Cerebellar cortex (tissue), 1 donor: ENCODE measurements at regions not wholly inside any gene's neighbourhood (a gene's known extent, or its start where the extent isn't known, plus 50 kb on each side); places are given as distances from the start of the nearest gene placed in this dataset.
"Not testable (repeated sequence)": the region's sequence is repeated elsewhere in the genome, so short reads cannot be mapped to it uniquely, and the experiment has no call there.

ENCODE experiments used
- DNase-seq: peaks from one replicate; pipeline ENCODE4 v3.0.0-alpha.2; 2015; ENCODE audit warnings: low spot score

DNA sequence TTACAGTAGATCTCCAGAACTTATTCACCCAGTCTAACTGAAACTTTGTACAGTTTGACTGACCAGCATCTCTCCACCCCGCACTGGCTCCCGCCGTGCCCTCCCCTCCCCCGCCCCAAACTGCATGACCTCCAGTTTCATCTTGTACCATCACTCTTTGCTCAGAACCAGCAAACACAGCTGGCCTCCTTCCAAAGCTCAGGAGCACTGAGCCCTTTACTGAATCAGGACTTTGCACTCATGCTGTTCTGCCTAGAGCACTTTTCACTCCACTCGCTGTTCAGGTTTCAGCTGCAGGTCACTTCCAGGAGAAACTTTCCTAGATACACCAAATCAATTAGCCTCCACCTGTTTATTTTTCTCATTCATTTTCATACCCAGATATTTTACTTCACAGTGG, 455.3 kb upstream of the PDE3A start:
- DNase-seq, result no peak

DNA sequence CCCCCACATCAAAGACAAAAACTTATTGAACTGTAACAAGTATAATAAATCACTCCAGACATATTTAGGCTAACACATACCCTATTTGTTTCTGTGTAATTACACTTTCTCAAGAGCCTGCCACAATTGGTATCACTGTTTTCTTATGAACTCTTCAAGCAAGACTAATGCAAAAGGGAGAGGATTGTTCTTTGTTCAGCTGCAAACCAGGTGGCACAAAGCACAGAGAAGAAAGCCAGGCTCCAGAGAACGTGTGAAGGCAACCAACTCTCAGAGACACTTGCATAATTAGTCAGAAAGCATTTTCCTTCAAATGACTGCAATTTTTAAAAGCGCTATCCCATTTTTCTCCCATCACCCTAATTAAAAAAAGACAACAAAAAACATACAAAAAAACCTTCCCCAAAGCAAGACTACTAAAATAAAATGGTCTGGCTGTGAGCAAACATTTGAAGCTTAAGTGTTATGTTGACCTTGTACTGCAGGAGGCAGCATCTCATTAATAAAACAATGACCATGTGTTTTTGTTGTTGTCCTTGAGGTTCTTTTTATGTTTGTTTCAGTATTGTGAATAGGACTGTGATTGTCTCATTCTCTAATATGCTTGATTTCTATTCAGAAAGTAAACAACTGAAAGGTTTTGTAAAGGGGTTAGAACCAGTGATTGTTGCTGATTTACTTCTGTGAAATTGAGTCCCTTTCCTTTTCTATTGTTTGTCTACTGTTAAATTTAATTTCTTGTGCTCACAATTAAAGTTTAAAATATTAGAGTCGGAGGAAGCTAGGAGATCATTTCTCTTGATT, 452.7 kb upstream of the PDE3A start:
- DNase-seq, result peak; percentile 19

DNA sequence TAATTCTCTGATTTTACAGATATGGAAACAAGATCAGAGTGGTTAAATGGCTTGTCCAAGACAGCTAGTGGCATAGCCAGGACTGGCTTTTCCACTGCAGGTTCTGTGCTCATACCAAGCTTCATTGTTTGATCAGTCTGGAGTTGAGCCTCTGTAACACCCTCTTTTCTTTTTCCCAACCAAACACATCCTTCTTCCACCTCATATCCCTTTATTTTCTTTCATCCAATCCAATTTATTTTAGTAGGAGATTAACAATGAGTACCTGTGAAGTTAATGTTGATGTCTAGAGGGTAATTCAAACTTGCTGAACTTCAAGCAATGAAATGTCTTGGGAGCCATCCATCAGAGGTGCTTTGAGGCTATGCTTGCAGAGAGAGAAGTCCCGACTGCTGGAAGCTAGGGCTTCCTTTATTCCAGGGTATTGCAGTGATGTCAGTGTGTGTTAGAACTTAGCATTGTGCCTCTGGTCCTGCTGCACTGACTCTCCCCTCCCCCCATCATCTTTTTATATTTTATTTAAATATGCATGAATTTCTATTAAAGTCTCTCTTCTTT, 452.1 kb upstream of the PDE3A start:
- no peak for DNase-seq

DNA sequence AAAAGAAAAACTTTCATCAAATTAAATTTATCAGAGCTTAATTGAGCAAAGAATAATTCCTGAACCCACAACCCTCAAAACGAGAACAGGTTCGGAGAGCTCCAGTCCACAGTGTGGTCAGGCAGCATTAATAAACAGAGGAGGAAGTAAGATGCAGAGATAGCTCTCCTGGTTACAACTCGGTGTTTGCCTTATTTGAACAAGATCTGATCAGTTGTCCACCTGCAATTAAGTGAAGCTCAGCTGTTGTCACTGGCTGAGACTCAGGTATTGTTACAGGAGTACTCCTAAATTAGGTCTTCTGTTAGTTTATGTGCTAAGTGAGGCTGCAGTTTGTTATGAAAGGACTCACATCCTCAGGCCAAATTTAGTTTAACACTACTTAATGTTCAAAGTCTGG, 451.4 kb upstream of the PDE3A start:
- no peak for DNase-seq

DNA sequence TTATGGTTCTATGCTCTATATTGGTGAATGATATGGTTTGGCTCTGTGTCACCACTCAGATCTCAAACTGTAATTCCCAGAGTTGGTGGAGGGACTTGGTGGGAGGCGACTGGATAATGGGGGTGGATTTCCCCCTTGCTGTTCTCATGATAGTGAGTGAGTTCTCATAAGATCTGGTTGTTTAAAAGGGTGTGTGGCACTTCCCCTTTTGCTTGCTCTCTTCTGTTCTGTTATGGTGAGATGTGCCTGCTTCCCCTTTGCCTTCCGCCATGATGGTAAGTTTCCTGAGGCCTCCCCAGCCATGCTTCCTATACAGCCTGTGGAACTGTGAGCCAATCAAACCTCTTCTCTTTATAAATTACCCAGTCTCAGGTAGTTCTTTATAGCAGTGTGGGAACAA, 446.6 kb upstream of the PDE3A start:
- not testable (repeated sequence) for DNase-seq

DNA sequence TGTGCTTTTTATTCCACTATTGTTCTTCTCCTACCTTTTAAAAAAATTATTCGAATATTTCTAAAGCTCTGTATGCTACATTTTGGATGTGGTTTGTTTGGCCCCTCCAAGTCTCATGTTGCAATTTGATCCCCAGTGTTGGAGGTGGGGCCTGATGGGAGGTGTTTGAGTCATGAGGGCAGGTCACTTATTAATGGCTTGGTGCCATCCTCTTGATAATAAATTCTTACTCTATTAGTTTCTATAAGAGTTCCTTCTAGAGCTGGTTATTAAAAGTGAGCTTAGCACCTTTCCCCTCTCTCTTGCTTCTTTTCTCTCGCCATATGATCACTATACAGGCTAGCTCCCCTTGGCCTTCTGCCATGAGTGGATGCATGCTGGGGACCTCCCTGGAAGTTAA, 445.6 kb upstream of the PDE3A start:
- DNase-seq, result no peak

DNA sequence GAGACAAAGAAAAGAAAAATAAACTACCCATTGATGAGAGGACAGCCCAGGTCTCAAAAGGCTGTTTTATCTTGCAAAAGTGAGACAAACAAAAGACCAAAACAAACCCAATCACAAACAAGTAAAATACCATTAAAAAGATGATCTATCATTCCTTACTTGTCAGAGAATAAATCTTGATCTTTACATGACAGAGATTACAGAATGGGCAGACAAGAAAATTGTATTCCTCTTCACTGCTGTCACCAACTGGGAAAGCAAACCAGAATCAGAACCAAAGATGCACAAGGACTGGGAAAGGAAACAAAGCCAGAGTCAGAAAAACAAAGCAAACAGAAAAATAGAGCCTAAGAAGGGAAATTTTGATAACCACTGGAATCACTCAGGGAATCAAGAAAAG, 444.0 kb upstream of the PDE3A start:
- no peak for DNase-seq

DNA sequence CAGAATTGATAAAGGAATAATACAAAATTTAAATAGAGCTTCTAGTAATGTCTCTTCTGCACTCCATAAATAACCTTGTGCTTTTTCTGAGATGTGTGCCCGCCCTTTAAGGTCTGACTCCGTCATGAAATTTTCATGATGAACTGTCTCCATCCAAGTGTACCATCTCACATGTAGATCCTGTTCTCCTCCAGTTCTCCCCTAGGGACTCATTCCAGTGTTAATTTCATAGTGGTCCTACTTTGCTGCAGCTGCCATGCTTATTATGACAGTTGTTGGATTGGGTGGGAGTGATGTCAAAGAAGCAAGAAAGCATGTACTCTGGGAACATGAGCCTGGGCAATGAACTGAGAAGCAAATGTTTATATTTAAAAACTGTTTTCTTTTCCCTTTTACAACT, 442.5 kb upstream of the PDE3A start:
- DNase-seq, result no peak

DNA sequence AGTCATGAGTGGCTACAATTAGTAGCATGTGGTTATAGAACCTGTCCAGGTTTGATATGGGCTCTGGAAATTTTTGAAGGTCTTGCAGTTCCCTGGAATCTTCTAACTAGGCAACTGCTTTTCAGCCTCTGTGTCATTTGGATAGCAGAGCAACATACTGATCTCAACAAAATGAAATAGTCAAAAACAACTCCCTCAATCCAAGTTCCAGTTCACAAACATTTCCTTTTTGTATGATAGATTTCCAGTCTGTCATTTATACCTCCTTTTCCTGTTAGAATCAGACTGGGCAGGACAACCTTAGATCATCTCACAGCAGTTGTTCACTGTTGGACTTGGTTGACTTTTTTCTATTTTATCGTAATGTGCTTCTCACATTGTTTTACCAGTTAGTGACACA, 442.1 kb upstream of the PDE3A start:
- DNase-seq, result no peak

DNA sequence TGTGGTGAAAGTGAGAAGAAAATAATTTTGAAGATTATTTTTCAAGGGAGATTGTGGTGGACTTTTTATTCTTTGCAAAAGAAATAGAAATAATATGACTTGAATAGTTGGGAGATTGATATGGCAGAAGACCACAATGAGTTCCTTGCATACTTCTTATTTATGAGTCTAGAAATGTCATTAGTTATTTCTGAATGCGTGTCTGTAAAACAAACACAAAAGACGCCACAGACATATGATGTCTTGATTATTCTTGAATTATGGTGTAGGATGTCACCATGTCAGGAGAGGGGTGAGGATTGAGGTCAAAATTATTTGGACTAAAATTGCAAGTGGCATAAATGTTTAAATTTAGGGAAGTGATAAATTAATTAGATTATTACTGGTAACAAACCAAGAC, 440.7 kb upstream of the PDE3A start:
- DNase-seq, result no peak

DNA sequence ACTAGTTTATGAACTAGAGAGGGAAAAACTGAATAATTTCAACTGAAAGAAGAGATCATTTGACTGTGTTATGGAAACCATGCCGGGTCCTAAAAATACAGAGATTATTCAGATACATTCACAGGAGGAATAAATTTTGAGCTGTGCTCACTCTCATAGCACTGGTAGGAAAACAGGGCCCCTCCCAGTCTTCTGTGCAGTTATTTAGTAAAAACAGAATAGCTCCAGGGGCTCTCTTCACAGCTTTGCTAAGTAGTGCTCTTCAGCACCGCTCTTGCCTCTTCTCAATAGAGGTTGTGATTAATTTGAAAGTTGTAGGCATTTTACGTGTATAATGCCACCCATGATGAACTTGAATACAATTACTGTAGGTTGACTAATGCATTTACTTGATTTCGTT, 435.9 kb upstream of the PDE3A start:
- no peak for DNase-seq

DNA sequence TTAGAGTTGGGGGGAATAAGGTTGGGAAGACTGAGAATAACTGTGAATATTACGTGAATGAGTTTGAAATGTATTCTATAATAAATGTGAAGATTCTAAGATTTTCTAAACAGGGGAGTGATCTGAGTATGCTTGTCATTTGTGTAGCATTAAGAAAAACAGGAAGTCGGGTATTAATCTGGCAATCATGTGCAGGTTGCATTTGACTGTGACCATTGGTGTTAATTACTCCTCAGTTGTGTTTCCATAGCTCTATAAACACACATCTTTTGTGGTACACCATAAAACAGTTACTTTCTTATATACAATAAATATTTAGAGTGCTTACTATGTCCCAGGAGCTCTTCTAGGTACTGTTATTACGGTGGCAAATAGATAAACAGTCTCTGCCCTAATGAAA, 434.4 kb upstream of the PDE3A start:
- DNase-seq, result no peak

DNA sequence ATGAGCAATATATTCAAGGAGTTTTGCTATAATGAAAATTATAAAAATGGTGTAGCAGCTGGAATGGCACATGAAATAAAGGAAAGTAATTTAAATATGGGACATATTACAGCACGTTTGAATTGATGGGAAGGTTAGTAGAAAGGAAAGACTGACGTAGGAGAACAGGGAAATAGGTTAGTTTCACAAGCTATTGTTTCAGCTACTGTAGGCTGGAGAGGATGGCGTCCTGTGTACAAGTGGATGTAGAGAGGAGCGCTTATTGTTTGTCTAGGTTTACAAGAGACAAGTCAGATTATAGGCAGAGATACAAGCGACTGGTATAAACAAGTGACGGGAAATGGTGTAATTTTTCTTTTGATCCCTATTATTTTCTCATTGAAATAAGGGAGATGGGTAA, 431.2 kb upstream of the PDE3A start:
- no peak for DNase-seq

DNA sequence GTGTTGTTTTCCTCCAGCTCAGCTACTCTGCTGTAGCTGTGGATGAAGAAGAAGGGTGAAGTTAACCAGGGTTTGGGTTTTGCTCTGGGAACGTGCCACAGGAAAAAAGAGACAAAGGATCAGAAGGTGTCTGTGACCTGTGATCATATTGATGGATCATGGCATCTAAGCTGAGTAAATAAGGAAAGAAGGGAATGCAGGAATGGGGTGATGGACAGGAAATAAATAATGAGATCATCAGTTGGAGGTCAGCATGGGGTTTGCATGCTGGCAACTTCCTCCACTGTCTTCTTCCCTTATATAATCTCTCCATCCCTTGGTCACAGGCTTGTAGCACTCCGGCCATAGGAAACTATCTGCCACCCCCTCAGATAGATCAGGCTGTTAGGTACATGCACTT, 430.3 kb upstream of the PDE3A start:
- DNase-seq, result no peak

DNA sequence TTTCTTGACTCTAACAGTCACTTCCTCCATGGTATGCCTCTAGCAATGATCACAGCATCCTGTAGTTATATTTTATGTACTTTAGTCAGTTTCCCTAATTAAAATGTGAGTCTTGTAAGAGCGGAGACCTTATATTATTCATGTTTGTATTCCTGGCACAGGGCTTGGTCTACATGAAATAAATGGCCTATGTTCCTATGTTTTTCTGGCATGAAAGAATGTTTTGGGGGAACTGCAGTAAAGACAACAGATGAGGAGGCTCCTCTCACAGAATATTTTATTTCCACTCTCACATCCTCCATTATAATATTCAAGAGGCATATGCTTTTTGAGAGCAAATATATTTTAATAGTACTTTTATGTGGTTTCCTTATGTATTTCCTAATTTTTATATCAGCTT, 429.8 kb upstream of the PDE3A start:
- DNase-seq, result no peak

DNA sequence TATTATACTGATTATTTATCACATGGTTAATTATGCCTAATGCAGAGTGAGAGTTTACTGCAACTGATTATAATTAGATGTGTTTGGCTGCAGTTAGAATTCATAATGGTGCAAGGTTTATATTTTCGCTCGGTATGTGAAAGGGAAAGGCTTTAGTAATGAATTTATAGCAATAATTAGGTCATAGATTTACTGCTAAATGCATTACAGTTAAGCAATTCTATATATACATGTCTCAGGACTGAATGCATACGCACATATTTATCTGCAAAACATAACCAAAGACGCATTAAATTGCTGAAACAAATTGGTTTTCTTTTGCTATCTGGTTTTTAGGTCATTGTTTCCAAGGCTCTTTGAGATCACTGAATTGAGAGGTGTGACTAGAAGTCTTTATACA, 428.1 kb upstream of the PDE3A start:
- no peak for DNase-seq

DNA sequence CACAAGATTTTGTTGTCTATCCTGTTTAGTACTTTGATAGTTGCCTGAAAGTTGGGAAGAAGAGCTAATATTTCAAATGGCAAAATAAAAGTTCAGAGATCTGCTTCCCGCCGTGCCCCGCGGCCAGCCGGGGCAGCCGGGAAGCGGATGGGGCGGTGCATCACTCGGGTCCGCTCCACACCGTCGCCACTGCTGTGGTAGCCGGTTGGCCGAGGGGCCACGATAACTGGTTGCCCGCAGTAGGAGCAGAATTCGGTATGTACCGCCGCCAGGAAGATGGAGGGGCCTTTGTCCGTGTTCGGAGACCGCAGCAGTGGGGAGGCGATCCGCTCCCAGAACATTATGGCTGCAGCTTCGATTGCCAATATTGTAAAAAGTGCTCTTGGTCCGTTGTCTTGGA, 427.2 kb upstream of the PDE3A start:
- DNase-seq, result no peak

DNA sequence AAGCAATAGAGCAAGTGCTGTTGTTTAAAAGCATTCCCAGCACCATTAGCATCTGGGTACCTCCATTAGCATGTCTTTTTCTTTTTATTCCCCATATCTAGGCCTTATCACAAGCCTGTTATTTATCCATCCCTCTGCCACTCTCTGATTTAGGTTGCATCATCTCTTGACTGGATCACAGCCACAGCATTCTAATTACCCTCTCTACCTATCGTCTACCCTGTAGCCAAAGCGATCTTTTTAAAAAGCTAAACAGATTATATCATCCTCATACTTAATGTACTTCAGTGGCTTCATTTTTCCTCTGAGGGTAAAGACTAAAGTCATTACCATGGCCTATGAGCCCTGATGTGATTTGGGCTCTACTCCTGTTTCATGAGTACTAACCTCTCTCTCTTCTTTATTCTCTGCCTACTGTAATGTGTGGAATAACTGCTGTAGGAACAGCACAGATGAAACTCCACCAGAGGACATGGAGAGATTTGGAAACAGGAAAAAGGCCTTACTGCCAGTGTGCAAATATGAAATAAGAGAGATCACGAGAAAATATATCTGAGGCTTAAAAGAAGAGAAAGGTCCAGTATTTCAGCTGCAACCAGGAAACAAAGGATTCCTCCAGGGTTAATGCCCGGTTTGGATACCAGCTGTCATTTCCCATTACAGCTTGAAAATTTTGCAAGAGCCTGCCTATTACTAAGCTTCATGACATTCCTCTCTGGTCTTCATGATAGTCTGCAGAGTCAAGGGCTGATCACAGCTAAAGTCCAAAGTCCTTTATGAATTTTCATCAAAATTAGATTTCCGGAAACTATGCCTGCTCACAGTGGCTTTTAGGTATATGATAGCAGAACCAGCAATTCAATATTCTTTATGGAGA, 422.5 kb upstream of the PDE3A start:
- DNase-seq, result no peak

DNA sequence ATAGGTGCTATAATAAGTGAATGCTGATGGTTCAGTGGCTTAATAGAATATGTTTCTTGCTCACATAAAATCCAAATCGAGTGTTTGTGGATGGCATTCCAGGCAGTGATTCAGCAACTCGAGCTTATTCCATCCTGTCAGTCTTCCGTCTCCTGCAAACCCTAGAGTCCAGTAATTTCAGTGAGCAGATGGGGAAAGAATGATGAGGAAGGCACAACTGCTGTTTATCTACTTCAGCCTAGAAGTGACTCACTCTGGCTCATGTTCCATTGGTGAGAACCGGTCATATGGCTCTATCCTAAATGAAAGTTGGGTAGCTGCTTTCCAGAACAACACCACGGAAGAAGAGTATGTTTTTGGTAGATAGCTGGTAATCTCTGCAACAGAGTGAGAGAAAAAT, 421.8 kb upstream of the PDE3A start:
- no peak for DNase-seq

DNA sequence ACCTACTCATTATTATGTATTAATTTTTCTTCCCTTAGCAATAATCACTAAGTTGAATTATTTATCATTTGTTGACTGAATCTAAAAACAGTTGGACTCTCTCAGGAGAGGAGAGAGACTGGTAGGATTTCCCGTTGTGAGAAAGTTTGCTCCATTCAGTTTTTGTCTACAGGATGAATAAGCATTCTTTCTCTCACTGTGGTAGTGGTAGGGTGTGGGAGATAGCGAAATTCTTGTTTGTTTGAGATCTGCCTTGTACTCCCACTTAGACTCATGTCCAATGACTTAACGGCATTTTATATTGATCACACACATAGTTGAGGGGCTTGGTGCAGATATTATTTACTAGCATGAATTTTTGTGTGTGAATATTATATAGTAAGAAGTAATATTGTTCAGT, 421.0 kb upstream of the PDE3A start:
- no peak for DNase-seq

DNA sequence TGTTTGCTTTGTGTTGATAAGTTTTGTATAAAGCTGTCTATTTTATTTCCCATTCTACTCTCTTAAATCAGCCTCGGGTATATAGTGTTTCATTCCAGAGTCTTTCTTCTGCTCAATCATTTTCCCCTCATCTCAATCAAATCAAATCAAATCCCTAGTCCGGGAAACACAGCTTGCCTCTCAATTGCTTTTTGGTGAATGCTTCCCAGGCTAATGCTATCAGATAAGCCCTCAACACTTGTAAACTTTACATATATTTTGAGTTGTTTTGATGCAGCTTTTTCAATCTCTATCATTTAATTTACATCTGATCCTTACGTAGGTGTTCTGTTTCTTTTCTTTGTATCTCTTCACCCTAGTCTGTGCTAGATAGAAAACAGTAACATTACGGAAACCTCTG, 416.7 kb upstream of the PDE3A start:
- no peak for DNase-seq

DNA sequence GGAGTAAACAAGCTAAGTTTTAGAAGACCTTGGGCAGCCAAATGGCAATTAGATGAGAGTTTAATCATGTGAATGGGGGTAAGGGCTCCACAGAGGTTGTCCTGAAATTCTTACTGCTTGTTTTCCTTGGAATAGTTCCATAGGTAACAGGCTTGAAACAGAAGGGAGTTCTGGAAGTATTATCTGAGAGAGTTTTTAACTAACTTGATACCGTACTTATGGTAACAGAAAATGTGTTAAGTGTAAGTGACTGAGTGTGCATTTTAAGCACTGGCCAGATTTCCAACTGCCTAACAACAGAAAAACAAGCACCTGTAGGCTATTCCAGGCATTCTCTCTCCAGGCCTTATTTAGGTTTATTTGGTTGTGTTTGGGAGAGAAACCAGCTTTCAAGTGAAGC, 414.6 kb upstream of the PDE3A start:
- no peak for DNase-seq

DNA sequence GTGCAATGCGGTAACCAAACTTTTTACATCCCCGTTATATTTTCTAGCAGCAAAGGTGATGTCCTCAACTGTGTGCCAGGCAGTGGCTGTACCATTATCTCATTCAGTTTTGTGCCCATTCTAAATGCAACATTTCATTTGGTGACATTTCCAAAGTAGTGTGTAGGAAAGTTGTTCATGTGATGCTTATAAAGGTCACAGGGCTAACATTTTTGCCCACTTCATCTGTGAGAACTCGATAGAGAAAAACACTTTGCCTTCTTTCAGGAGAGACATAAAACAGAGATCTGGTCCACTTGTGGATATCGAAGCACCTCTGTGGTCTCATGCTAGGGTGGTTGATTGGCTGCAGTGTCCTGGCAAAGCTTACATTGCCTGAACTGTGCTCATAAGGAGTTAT, 414.2 kb upstream of the PDE3A start:
- DNase-seq, result no peak
